B cell (primary cell): ENCODE measurements at regions not wholly inside any gene's neighbourhood (a gene's known extent, or its start where the extent isn't known, plus 50 kb on each side); places are given as distances from the start of the nearest gene placed in this dataset.

Experiments
- ATAC-seq: fragments of 200-7000 bp; cut with Tn5 transposase; one replicate; pipeline ENCODE4 v1.10.0; 2021; ENCODE audit warnings: low read depth, mild to moderate bottlenecking, moderate number of reproducible peaks, moderate library complexity
- CTCF ChIA-PET: fragments of 350-600 bp; sonication (Branson Sonifier 250); formaldehyde crosslinking; loops from one replicate; lab custom pipeline; 2021; ENCODE audit warnings: antibody characterized with exemption, inconsistent platforms; lab: Charles Lee
- POLR2A ChIA-PET: fragments of 350-600 bp; sonication (Branson Sonifier 250); formaldehyde crosslinking; loops from one replicate; lab custom pipeline; 2021; ENCODE audit warnings: antibody characterized with exemption; lab: Charles Lee
- DNase-seq: peaks from one replicate; pipeline ENCODE4 v3.0.0; 2013
- H2AFZ ChIP-seq: 2 replicates; pipeline ENCODE4 v1.6.1; 2012; ENCODE audit warnings: mild to moderate bottlenecking, low read depth, low read length; ENCODE audit not compliant: insufficient read depth, poor library complexity, severe bottlenecking
- H3K27ac ChIP-seq, 2 donors: 1 replicate in 1 of 2; 2 replicates in 1 of 2; pipeline ENCODE4 v1.5.1; 2012 to 2013; ENCODE audit warnings: low read length in 2 of 2, mild to moderate bottlenecking in 2 of 2, moderate library complexity in 1 of 2
- H3K27me3 ChIP-seq, 4 experiments: fragments of 200-600 bp in 1 of 4; sonication (generic) in 1 of 4; replicated peaks in 1 of 4; 1 replicate in 2 of 4; 2 replicates in 2 of 4; pipeline versions ENCODE4 v1.6.1 to v1.7.0; 2013 to 2016; ENCODE audit warnings: low read length in 3 of 4, mild to moderate bottlenecking in 2 of 4, mixed read lengths in 1 of 4, moderate library complexity in 1 of 4; ENCODE audit not compliant: insufficient read depth in 4 of 4, control insufficient read depth in 3 of 4; ENCODE audit errors: control extremely low read depth in 1 of 4
- H3K36me3 ChIP-seq, 2 experiments: replicated peaks in 1 of 2; 1 replicate in 1 of 2; 2 replicates in 1 of 2; pipeline versions ENCODE4 v1.6.1 to v1.7.1; 2013; ENCODE audit warnings: low read length in 1 of 2; ENCODE audit not compliant: insufficient read depth in 2 of 2, control insufficient read depth in 1 of 2; ENCODE audit errors: control extremely low read depth in 1 of 2, extremely low read depth in 1 of 2
- H3K4me1 ChIP-seq, 2 donors: fragments of 200-600 bp in 1 of 2; sonication (generic) in 1 of 2; 1 replicate in 1 of 2; 2 replicates in 1 of 2; pipeline versions ENCODE4 v1.5.1 to v1.6.1; 2013 to 2017; ENCODE audit warnings: low read length in 2 of 2; ENCODE audit not compliant: control insufficient read depth in 2 of 2, insufficient read depth in 2 of 2
- H3K4me2 ChIP-seq: replicated peaks from 2 replicates; pipeline ENCODE3; 2012; ENCODE audit warnings: mild to moderate bottlenecking, low read depth, low read length; ENCODE audit not compliant: poor library complexity, severe bottlenecking
- H3K4me3 ChIP-seq, 5 experiments: fragments of 200-600 bp in 1 of 5; sonication (generic) in 1 of 5; 1 replicate in 3 of 5; 2 replicates in 2 of 5; pipeline versions ENCODE4 v1.5.1 to v1.7.0; 2011 to 2016; ENCODE audit warnings: low read length in 4 of 5, mild to moderate bottlenecking in 4 of 5, low read depth in 2 of 5, control low read depth in 1 of 5, moderate library complexity in 1 of 5; ENCODE audit not compliant: insufficient read depth in 1 of 5; ENCODE audit errors: control extremely low read depth in 1 of 5, extremely low read depth in 1 of 5
- H3K79me2 ChIP-seq: fragments of 200-600 bp; sonication (generic); one replicate; pipeline ENCODE4 v1.6.0; 2016; ENCODE audit warnings: low read length; ENCODE audit not compliant: control insufficient read depth, insufficient read depth
- H3K9ac ChIP-seq: fragments of 200-600 bp; sonication (generic); 2 replicates; pipeline ENCODE4 v1.6.1; 2017; ENCODE audit warnings: mild to moderate bottlenecking, low read length, moderate library complexity
- H3K9me3 ChIP-seq, 3 donors: one replicate each; pipeline versions ENCODE4 v1.6.1 to v1.7.1; 2013; ENCODE audit warnings: low read length in 2 of 3; ENCODE audit not compliant: control insufficient read depth in 2 of 3, insufficient read depth in 1 of 3; ENCODE audit errors: control extremely low read depth in 1 of 3
- H4K20me1 ChIP-seq: 2 replicates; pipeline ENCODE4 v1.6.0; 2012; ENCODE audit warnings: mild to moderate bottlenecking, low read length; ENCODE audit not compliant: insufficient read depth, control insufficient read depth, poor library complexity, severe bottlenecking
- H3K27ac Mint-ChIP-seq: one replicate; pipeline ENCODE4 v1.8.0; 2021; ENCODE audit warnings: mixed read lengths
- H3K27me3 Mint-ChIP-seq: one replicate; pipeline ENCODE4 v1.8.0; 2021; ENCODE audit warnings: mixed read lengths
- H3K4me1 Mint-ChIP-seq: one replicate; pipeline ENCODE4 v1.8.0; 2021; ENCODE audit warnings: mixed read lengths
- H3K4me3 Mint-ChIP-seq: one replicate; pipeline ENCODE4 v1.8.0; 2021; ENCODE audit warnings: mixed read lengths
- H3K9me3 Mint-ChIP-seq: one replicate; pipeline ENCODE4 v1.8.0; 2022; ENCODE audit warnings: mixed read lengths; ENCODE audit not compliant: insufficient read depth
- CTCF ChIP-seq: fragments of 200-600 bp; IDR thresholded peaks from one replicate; pipeline ENCODE4 v1.8.0; 2022; ENCODE audit warnings: antibody characterized with exemption, mild to moderate bottlenecking
- EZH2 ChIP-seq: IDR thresholded peaks from 2 replicates; pipeline ENCODE4 v1.6.1; 2012; ENCODE audit warnings: borderline replicate concordance, low read depth, mild to moderate bottlenecking, moderate library complexity, low read length; ENCODE audit not compliant: insufficient read depth, poor library complexity, severe bottlenecking
- WGBS: methylation state at CpG from one replicate; pipeline ENCODE4 v1.1.5; 2013; ENCODE audit warnings: missing lambda C conversion rate; ENCODE audit not compliant: insufficient coverage; 5-methylcytosine and 5-hydroxymethylcytosine counted together
- intact Hi-C: fragments of 100-400 bp; cut with micrococcal nuclease; formaldehyde crosslinking; loops from one replicate; pipeline ENCODE4 v1.10.0; 2022

- Histone ChIP-seq H3K4me3 (no peak overlapping the region), H3K27me3 (no peaks in the 10 kb centered on the region), H3K79me2 (no peaks in the 10 kb centered on the region), H3K4me1 (no peaks in the 10 kb centered on the region), H3K36me3 (no peaks in the 10 kb centered on the region), H2AFZ (no peak overlapping the region), H4K20me1 (no peaks in the 10 kb centered on the region), H3K4me2 (no peak overlapping the region), H3K9ac (no peak overlapping the region), H3K27ac (no peak overlapping the region), H3K9me3 (no peaks in the 10 kb centered on the region)
- CTCF ChIA-PET, result no interaction called here
- H3K4me1 Mint-ChIP-seq, result no peaks in the 10 kb centered on the region
- H3K27me3 Mint-ChIP-seq, result no peaks in the 10 kb centered on the region
- TF ChIP-seq CTCF, result no peak
- TF ChIP-seq EZH2, result no peak
- no peak for DNase-seq
- intact Hi-C loops, result no loop called here
- no peak overlapping the region for H3K27ac Mint-ChIP-seq
- WGBS, result 100% methylated on average over 2 of the region's 3 CpGs
- no peak overlapping the region for H3K4me3 Mint-ChIP-seq
- POLR2A ChIA-PET, result no interaction called here
- ATAC-seq, result no peak
- H3K9me3 Mint-ChIP-seq, result peaks cover 2% of the 10 kb centered on the region
Observed at GRCh38 chr9:115225459-115226116, 107.6 kb upstream of the TNC start.

- Mint-ChIP-seq H3K27me3 (no peaks in the 10 kb centered on the region), H3K4me1 (no peaks in the 10 kb centered on the region), H3K9me3 (peaks cover 2% of the 10 kb centered on the region), H3K4me3 (no peak overlapping the region), H3K27ac (no peak overlapping the region)
- Histone ChIP-seq H3K27me3 (no peaks in the 10 kb centered on the region), H4K20me1 (no peaks in the 10 kb centered on the region), H3K9me3 (no peaks in the 10 kb centered on the region), H3K36me3 (no peaks in the 10 kb centered on the region), H3K9ac (no peak overlapping the region), H3K4me2 (no peak overlapping the region), H3K4me3 (no peak overlapping the region), H3K27ac (no peak overlapping the region), H2AFZ (no peak overlapping the region), H3K79me2 (no peaks in the 10 kb centered on the region), H3K4me1 (no peaks in the 10 kb centered on the region)
- DNase-seq (no peak), ATAC-seq (no peak)
- intact Hi-C loops, result no loop called here
- ChIA-PET CTCF (no interaction called here), POLR2A (no interaction called here)
- WGBS, result 95% methylated on average over 3 of the region's 3 CpGs
- no peak for TF ChIP-seq CTCF
- no peak for TF ChIP-seq EZH2
Observed at GRCh38 chr9:115226152-115226551, 108.2 kb upstream of the TNC start.
